ENCODE measurements at regions not wholly inside any gene's neighbourhood (a gene's known extent, or its start where the extent isn't known, plus 50 kb on each side); places are given as distances from the start of the nearest gene placed in this dataset.
A peak's percentile ranks its signal among the peaks of the same experiment; 100 is the strongest.

DNA sequence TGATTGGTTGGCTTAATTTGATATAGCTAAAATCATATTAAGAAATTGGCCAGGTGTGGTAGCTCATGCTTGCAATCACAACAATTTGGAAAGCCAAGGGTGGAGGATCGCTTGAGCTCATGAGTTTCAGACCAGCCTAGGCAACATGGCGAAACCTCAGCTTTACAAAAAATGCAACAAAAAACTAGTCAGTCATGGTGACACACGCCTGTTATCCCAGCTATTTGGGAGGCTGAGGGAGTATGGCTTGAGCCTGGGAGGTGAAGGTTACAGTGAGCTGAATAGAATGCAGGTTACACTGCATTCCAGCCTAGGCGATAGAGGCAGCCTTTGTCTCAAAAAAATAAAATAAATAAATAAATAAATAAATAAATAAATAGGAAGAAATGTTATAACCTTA, 1579.6 kb upstream of the SLC10A2 start:
- TF ChIP-seq, protein P1, sequence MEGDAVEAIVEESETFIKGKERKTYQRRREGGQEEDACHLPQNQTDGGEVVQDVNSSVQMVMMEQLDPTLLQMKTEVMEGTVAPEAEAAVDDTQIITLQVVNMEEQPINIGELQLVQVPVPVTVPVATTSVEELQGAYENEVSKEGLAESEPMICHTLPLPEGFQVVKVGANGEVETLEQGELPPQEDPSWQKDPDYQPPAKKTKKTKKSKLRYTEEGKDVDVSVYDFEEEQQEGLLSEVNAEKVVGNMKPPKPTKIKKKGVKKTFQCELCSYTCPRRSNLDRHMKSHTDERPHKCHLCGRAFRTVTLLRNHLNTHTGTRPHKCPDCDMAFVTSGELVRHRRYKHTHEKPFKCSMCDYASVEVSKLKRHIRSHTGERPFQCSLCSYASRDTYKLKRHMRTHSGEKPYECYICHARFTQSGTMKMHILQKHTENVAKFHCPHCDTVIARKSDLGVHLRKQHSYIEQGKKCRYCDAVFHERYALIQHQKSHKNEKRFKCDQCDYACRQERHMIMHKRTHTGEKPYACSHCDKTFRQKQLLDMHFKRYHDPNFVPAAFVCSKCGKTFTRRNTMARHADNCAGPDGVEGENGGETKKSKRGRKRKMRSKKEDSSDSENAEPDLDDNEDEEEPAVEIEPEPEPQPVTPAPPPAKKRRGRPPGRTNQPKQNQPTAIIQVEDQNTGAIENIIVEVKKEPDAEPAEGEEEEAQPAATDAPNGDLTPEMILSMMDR (conservative IDR thresholded peaks at IDR 0.05; ENCODE audit: low read depth, low read length): no peak
- no peak for DNase-seq (ENCODE audit: low read depth)
- no peak overlapping the region for H3K4me3 ChIP-seq (ENCODE audit: low read length)

DNA sequence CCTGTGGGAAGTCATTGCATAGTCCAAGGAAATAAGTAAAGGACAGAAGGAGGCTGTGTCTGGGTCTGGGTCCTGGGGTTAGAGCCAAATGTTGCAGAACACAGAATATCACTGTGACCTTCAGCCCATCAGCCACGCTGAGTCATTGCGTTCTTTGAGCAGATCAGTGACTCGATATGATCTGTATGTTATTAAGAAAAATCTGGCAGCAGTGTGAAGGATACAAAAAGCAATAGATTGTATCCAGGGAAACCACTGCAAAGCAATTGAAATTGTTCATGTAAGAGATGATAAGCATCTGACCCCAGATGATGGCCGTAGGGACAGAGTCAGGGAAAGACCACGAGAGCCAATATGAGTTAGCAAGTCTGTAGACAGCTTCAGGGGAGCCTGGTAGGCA, 1575.1 kb upstream of the SLC10A2 start:
- peak; percentile 60 for DNase-seq (ENCODE audit: low read depth)
- TF ChIP-seq, protein P1 (conservative IDR thresholded peaks at IDR 0.05; ENCODE audit: low read depth, low read length): no peak
- H3K4me3 ChIP-seq (ENCODE audit: low read length): no peak overlapping the region

DNA sequence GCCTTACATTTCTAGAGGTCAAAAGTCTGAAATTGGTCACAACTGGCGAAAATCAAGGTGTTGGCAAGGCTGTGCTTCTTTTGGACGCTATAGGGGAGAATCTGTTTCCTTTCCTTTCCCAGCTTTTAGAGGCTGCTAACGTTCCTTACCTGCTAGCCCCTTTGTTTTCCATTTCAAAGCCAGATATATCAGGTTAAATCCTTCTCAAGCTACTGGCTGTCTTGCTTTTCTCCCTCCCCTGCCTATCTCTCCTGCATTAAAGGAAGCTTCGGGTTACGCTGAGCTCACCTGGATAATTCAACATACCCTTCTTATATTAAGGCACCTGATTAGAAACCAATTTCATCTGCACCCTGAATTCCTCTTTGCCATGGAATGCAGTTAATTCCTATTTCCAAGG, 1569.7 kb upstream of the SLC10A2 start:
- no peak overlapping the region for H3K4me3 ChIP-seq (ENCODE audit: low read length)
- DNase-seq (ENCODE audit: low read depth): no peak
- TF ChIP-seq, protein P1 (conservative IDR thresholded peaks at IDR 0.05; ENCODE audit: low read depth, low read length): no peak

DNA sequence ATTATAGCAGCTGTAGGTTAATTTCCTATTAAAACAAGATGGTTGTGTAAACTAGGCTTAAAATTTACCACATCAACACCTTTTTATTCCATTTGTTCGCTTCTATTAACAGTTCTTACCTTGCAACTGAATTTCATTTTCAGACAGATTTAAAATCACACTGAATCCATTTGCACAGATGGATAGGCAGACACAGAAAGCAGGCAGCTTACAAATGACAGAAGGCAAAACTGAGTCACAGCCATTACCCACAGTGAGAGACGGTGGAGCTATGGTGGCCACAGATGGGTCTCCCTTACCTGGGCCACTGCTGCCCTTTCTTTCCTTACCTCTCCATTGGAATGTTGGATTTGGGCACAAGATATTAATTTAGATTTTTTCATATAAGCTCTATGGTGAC, 1567.8 kb upstream of the SLC10A2 start:
- no peak for DNase-seq (ENCODE audit: low read depth)
- TF ChIP-seq, protein P1 (conservative IDR thresholded peaks at IDR 0.05; ENCODE audit: low read depth, low read length): no peak
- no peak overlapping the region for H3K4me3 ChIP-seq (ENCODE audit: low read length)

DNA sequence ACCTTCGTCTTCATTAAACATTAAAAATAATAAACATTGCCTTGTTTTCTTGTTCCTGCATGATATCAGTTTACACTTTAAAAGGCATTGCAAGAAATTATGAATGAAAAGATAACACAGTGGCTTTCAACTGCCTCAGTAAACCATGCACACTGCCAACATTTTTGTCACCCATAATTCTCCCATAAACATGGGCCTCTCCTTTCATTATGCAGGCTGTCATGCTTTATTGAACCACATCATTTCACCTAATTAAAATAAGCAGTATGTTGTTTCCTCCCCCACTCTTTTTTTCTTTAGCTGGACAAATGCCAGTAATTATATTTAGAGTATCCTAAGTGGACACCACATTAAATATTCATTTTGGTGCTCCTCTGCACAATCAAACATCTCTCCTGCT, 1566.5 kb upstream of the SLC10A2 start:
- DNase-seq (ENCODE audit: low read depth): no peak

DNA sequence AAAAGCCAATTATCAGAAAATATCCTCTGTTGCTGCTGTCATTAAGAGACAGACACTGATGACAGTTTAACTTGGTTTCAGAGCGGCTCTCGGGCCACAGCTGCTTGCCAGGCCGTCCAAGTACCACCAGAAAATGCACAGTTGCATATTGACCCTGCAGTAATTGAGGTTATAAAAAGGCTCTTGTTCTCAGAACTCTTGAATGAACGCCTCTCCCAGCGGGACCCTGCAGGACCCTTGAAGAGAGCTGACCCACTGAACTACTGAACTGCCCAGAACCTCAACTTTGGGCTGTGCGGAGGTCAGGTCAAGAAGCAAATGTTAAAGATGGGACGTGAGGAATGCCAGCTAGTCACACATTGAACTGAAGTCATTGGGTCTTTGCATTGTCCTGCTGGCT, 1559.0 kb upstream of the SLC10A2 start:
- no peak overlapping the region for H3K4me3 ChIP-seq (ENCODE audit: low read length)
- TF ChIP-seq, protein P1 (conservative IDR thresholded peaks at IDR 0.05; ENCODE audit: low read depth, low read length): no peak
- no peak for DNase-seq (ENCODE audit: low read depth)

More for the DNA sequence above, 1566.5 kb upstream of the SLC10A2 start:
- no peak overlapping the region for H3K4me3 ChIP-seq (ENCODE audit: low read length)
- TF ChIP-seq, protein P1 (conservative IDR thresholded peaks at IDR 0.05; ENCODE audit: low read depth, low read length): no peak

DNA sequence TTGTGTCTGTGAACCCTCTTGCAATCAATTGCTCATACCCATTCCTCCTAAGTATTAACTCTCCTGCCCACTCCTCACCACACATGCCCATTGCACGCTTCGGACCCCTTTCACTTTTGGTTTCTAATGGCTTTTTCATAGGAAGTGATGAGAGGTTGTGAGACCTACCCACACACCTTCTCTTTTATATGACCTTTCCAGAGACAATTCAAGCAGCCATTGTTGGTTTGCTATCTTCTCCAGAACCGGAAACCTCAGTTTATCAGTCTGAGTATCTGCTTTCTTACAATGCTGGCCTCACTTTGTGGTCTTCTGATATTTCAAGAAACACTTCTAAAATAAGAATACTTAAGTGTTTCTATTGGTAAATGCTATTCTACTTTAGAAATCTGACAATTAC, 1550.8 kb upstream of the SLC10A2 start:
- DNase-seq (ENCODE audit: low read depth): no peak
- TF ChIP-seq, protein P1 (conservative IDR thresholded peaks at IDR 0.05; ENCODE audit: low read depth, low read length): no peak
- H3K4me3 ChIP-seq (ENCODE audit: low read length): no peak overlapping the region

All from retinal pigment epithelial cell (primary cell).